Skin of body (tissue), 1 donor: ENCODE measurements at regions not wholly inside any gene's neighbourhood (a gene's known extent, or its start where the extent isn't known, plus 50 kb on each side); places are given as distances from the start of the nearest gene placed in this dataset.
"Not testable (repeated sequence)": the region's sequence is repeated elsewhere in the genome, so short reads cannot be mapped to it uniquely, and the experiment has no call there.

Source experiments
- DNase-seq: peaks from one replicate; lab custom pipeline; 2025; lab: John Stamatoyannopoulos, UW

DNA sequence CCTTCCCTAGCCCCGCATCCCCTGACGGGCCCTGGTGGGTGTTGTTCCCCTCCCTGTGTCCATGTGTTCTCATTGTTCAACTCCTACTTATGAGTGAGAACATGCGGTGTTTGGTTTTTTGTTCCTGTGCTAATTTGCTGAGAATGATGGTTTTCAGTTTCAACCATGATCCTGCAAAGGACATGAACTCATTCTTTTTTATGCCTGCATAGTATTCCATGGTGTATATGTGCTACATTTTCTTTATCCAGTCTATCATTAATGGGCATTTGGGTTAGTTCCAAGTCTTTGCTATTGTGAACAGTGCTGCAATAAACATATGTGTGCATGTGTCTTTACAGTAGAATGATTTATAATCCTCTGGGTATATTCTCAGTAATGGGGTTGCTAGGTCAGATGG, 65.7 kb upstream of the DCD start:
- DNase-seq = not testable (repeated sequence)

GRCh38 chr12:54711669-54712068, 63.5 kb upstream of the DCD start:
- no peak for DNase-seq

GRCh38 chr12:54708826-54709225, 60.7 kb upstream of the DCD start:
- no peak for DNase-seq

- DNase-seq = no peak
Observed at GRCh38 chr12:54704202-54704601, 56.0 kb upstream of the DCD start.

GRCh38 chr12:54701940-54702592, 53.9 kb upstream of the DCD start:
- DNase-seq = no peak

DNA sequence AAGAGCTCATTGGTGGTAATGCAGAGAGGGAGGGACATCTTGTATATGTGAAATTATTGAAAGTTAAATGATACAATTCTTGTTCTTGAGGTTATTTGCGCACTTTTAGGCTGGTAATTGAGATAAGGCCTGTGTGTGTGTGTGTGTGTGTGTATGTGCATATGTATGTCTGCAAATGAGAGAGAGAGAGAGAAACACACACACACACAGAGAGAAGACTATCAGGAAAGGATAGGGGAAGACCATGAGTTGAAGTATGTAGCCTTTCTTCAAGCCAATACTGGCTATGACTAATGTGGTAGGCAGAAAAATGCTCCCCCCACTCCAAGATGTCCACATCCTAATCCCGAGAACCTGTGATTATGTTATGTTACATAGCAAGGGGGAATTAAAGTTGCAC, 52.7 kb upstream of the DCD start:
- no peak for DNase-seq

- DNase-seq = no peak
Observed at GRCh38 chr12:54700301-54700700, 52.1 kb upstream of the DCD start.
